SU-DHL-6 (cell line): ENCODE measurements at regions not wholly inside any gene's neighbourhood (a gene's known extent, or its start where the extent isn't known, plus 50 kb on each side); places are given as distances from the start of the nearest gene placed in this dataset.

Experiments
- H2AFZ ChIP-seq: fragments of 200-600 bp; sonication (generic); 2 replicates; pipeline ENCODE4 v1.6.1; 2014; ENCODE audit warnings: low read depth, mild to moderate bottlenecking, moderate library complexity, mixed read lengths, antibody characterized with exemption, low read length; ENCODE audit not compliant: severe bottlenecking
- H3F3A ChIP-seq: fragments of 200-600 bp; shearing (Covaris generic); 2 replicates; pipeline ENCODE4 v1.6.0; 2016; ENCODE audit warnings: antibody characterized with exemption, mild to moderate bottlenecking; ENCODE audit not compliant: insufficient read depth
- H3K27ac ChIP-seq: fragments of 200-600 bp; sonication (generic); 2 replicates; pipeline ENCODE4 v1.5.1; 2016; ENCODE audit warnings: low read depth, mild to moderate bottlenecking, low read length, moderate library complexity, mixed read lengths
- H3K27me3 ChIP-seq: fragments of 200-600 bp; sonication (generic), shearing (Covaris generic); 2 replicates; pipeline ENCODE4 v1.6.0; 2014; ENCODE audit warnings: mild to moderate bottlenecking, low read length
- H3K36me3 ChIP-seq: fragments of 200-600 bp; sonication (generic); 2 replicates; pipeline ENCODE4 v1.6.1; 2014; ENCODE audit warnings: mild to moderate bottlenecking, low read length, mixed read lengths
- H3K4me2 ChIP-seq: fragments of 300-600, 200-600 bp; shearing (Covaris generic), sonication (generic); 2 replicates; pipeline ENCODE4 v1.6.0; 2014; ENCODE audit warnings: low read length, low read depth, mild to moderate bottlenecking; ENCODE audit not compliant: poor library complexity, severe bottlenecking
- H3K4me3 ChIP-seq: fragments of 200-600 bp; sonication (generic); 2 replicates; pipeline ENCODE4 v1.5.1; 2014; ENCODE audit warnings: antibody characterized with exemption, low read length, mild to moderate bottlenecking, mixed read lengths; ENCODE audit not compliant: insufficient read depth, poor library complexity, severe bottlenecking
- H3K79me2 ChIP-seq: fragments of 200-600 bp; sonication (generic); 2 replicates; pipeline ENCODE4 v1.6.1; 2014; ENCODE audit warnings: mild to moderate bottlenecking, low read length, moderate library complexity; ENCODE audit not compliant: insufficient read depth
- H3K9ac ChIP-seq: fragments of 200-600 bp; sonication (generic); 2 replicates; pipeline ENCODE4 v1.7.0; 2014; ENCODE audit warnings: mild to moderate bottlenecking, low read length
- H3K9me2 ChIP-seq: fragments of 200-600 bp; sonication (generic); replicated peaks from 2 replicates; pipeline ENCODE4 v1.6.1; 2014; ENCODE audit warnings: low read length; ENCODE audit not compliant: insufficient read depth
- H3K9me3 ChIP-seq: fragments of 200-600 bp; sonication (generic); 2 replicates; pipeline ENCODE4 v1.6.1; 2014; ENCODE audit warnings: low read length, mixed read lengths; ENCODE audit not compliant: insufficient read depth
- H4K20me1 ChIP-seq: fragments of 200-600 bp; sonication (generic); 2 replicates; pipeline ENCODE4 v1.6.1; 2014; ENCODE audit warnings: low read depth, mild to moderate bottlenecking, antibody characterized with exemption, low read length, moderate library complexity, mixed read lengths
- CTCF ChIP-seq: fragments of 200-600 bp; sonication (generic); IDR thresholded peaks from one replicate; pipeline ENCODE4 v1.5.1; 2017; ENCODE audit warnings: antibody characterized with exemption, mild to moderate bottlenecking, low read length, moderate library complexity; ENCODE audit not compliant: insufficient read depth, poor library complexity, severe bottlenecking
- EZH2phosphoT487 ChIP-seq: fragments of 200-600 bp; sonication (generic), shearing (Covaris generic); conservative IDR thresholded peaks from 2 replicates; pipeline ENCODE4 v1.6.1; 2018; ENCODE audit warnings: mild to moderate bottlenecking, antibody characterized with exemption, low read length, moderate library complexity, mixed read lengths

GRCh38 chr5:12385095-12385494, 480.8 kb upstream of the CTNND2 start:
- no peaks in the 10 kb centered on the region for H3K9me3 ChIP-seq
- no peaks in the 10 kb centered on the region for H3K9me2 ChIP-seq
- no peaks in the 10 kb centered on the region for H3F3A ChIP-seq
- H3K4me2 ChIP-seq, result no peak overlapping the region
- no peak overlapping the region for H3K9ac ChIP-seq
- no peaks in the 10 kb centered on the region for H3K27me3 ChIP-seq
- H3K4me3 ChIP-seq, result no peak overlapping the region
- TF ChIP-seq CTCF, result no peak
- no peak for TF ChIP-seq EZH2phosphoT487
- H3K79me2 ChIP-seq, result no peaks in the 10 kb centered on the region
- H4K20me1 ChIP-seq, result no peaks in the 10 kb centered on the region
- no peaks in the 10 kb centered on the region for H3K36me3 ChIP-seq
- H2AFZ ChIP-seq, result no peak overlapping the region
- no peak overlapping the region for H3K27ac ChIP-seq

DNA sequence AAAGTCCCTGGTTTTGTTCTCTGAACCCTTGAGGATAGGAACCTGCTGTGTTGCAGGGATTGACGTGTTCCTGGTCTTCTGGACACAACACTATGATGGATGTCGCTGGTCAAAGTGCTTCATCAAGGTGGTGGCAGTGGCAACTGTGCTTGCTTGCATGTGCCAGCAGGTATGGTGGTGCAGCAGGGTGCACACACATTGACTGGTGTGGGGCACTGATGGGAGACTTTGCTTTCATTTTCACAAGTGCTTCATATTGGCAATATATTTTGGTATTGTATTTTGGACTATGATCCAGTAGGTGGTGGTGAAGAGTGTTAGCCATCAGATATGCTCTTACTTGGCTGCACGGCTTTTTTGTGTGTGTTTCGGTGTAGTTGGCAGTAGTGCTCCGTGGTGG, 479.8 kb upstream of the CTNND2 start:
- Histone ChIP-seq H3K9me3 (no peaks in the 10 kb centered on the region), H3K36me3 (no peaks in the 10 kb centered on the region), H3K79me2 (no peaks in the 10 kb centered on the region), H3K4me3 (no peak overlapping the region), H3K27ac (no peak overlapping the region), H3K9me2 (no peaks in the 10 kb centered on the region), H3K9ac (no peak overlapping the region), H3F3A (no peaks in the 10 kb centered on the region), H4K20me1 (no peaks in the 10 kb centered on the region), H2AFZ (no peak overlapping the region), H3K27me3 (no peaks in the 10 kb centered on the region), H3K4me2 (no peak overlapping the region)
- TF ChIP-seq CTCF, result no peak
- no peak for TF ChIP-seq EZH2phosphoT487

- Histone ChIP-seq H3K9me3 (no peaks in the 10 kb centered on the region), H3K36me3 (no peaks in the 10 kb centered on the region), H3K79me2 (no peaks in the 10 kb centered on the region), H4K20me1 (no peaks in the 10 kb centered on the region), H3K9ac (no peak overlapping the region), H3K4me3 (no peak overlapping the region), H3F3A (no peaks in the 10 kb centered on the region), H3K9me2 (no peaks in the 10 kb centered on the region), H3K4me2 (no peak overlapping the region), H3K27me3 (no peaks in the 10 kb centered on the region), H2AFZ (no peak overlapping the region), H3K27ac (no peak overlapping the region)
- TF ChIP-seq EZH2phosphoT487 (no peak), CTCF (no peak)
Measured at GRCh38 chr5:12367973-12368372, 463.7 kb upstream of the CTNND2 start.

DNA sequence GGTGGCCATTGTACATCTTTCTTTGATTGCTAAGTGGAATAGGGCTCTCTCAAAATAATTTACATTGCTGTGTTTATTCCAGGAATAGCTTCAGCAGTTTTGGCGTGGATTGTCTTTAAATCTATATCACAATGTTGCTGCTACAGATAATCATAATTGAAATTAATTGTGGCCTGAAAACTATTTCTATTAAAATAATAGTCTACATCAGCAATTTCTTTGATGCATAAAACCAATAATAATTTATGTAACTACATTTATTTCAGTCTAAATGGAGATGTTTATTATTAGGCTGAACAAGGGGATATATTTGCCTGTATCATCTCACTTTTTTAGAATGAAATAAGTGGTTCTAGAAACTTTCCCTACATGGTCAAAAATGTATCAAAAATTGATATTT, 456.0 kb upstream of the CTNND2 start:
- no peaks in the 10 kb centered on the region for H3K79me2 ChIP-seq
- no peak overlapping the region for H3K9ac ChIP-seq
- H3F3A ChIP-seq, result no peaks in the 10 kb centered on the region
- no peaks in the 10 kb centered on the region for H3K27me3 ChIP-seq
- no peak overlapping the region for H3K4me3 ChIP-seq
- H3K27ac ChIP-seq, result no peak overlapping the region
- no peak overlapping the region for H2AFZ ChIP-seq
- H3K9me3 ChIP-seq, result no peaks in the 10 kb centered on the region
- H3K9me2 ChIP-seq, result no peaks in the 10 kb centered on the region
- H3K36me3 ChIP-seq, result no peaks in the 10 kb centered on the region
- no peaks in the 10 kb centered on the region for H4K20me1 ChIP-seq
- H3K4me2 ChIP-seq, result no peak overlapping the region
- TF ChIP-seq EZH2phosphoT487, result no peak
- no peak for TF ChIP-seq CTCF
